ENCODE measurements at regions not wholly inside any gene's neighbourhood (a gene's known extent, or its start where the extent isn't known, plus 50 kb on each side); places are given as distances from the start of the nearest gene placed in this dataset.

- CTCF ChIA-PET = no interaction called here
Observed at GRCh38 chr1:94323311-94324177, 86.2 kb upstream of the ARHGAP29 start.

DNA sequence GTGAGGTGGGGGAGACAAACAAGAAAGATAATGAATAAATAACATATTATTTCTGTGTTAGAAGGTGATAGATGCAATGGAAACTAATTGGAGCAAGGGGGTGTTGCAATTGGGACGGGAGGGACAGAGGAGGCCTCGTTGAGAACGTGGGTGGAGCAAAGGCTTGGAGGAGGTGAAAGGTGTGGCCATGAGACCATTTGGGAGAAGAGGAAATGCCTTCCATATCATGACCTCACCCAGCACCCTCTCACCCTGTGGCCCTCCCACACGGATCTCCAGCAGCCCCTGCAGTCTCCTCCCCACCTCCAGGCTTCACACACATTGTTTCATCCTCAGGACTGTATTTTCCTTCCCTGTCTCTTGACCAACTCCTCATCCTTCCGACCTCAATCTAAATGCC, 85.3 kb upstream of the ARHGAP29 start:
- ChIA-PET POLR2A (no interaction called here), CTCF (no interaction called here)
- TF ChIP-seq, protein P1, sequence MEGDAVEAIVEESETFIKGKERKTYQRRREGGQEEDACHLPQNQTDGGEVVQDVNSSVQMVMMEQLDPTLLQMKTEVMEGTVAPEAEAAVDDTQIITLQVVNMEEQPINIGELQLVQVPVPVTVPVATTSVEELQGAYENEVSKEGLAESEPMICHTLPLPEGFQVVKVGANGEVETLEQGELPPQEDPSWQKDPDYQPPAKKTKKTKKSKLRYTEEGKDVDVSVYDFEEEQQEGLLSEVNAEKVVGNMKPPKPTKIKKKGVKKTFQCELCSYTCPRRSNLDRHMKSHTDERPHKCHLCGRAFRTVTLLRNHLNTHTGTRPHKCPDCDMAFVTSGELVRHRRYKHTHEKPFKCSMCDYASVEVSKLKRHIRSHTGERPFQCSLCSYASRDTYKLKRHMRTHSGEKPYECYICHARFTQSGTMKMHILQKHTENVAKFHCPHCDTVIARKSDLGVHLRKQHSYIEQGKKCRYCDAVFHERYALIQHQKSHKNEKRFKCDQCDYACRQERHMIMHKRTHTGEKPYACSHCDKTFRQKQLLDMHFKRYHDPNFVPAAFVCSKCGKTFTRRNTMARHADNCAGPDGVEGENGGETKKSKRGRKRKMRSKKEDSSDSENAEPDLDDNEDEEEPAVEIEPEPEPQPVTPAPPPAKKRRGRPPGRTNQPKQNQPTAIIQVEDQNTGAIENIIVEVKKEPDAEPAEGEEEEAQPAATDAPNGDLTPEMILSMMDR (IDR thresholded peaks at IDR 0.05) = no peak
- Mint-ChIP-seq H3K36me3 (ENCODE audit: low read depth) (no peaks in the 10 kb centered on the region), H3K9me3 (no peaks in the 10 kb centered on the region), H3K4me3 (no peak overlapping the region), H3K27me3 (peaks cover 13% of the 10 kb centered on the region), H3K27ac (no peak overlapping the region), H3K4me1 (ENCODE audit: low read depth) (no peaks in the 10 kb centered on the region)
- ATAC-seq (no peak), DNase-seq (no peak)
- intact Hi-C loops (cut with micrococcal nuclease) = no loop called here

More at GRCh38 chr1:94323311-94324177, 86.2 kb upstream of the ARHGAP29 start:
- Mint-ChIP-seq H3K36me3 (ENCODE audit: low read depth) (no peaks in the 10 kb centered on the region), H3K4me3 (no peak overlapping the region), H3K27ac (no peak overlapping the region), H3K27me3 (peaks cover 19% of the 10 kb centered on the region), H3K4me1 (ENCODE audit: low read depth) (no peaks in the 10 kb centered on the region), H3K9me3 (no peaks in the 10 kb centered on the region)
- POLR2A ChIA-PET = no interaction called here
- no peak for ATAC-seq
- intact Hi-C loops (cut with micrococcal nuclease) = no loop called here
- DNase-seq = no peak
- TF ChIP-seq, protein P1 (IDR thresholded peaks at IDR 0.05) = no peak

DNA sequence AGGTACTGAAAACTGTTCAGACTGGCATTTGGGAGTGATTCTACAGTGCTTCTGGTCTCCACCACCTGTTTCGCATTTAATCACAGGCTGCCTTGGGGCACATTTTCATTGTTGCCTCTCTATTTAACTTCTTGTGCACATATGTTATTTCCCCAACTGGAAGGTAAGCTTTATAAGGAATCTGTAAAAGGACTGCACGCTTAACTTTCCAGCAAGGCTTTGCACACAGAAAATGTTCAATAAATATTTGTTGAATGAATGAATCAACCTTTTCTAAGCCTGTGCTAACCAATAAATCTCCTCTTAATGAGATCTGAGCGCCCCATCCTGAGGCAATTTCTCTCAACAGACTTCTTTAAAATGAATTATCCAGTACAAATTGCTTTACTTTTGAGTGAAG, 84.3 kb upstream of the ARHGAP29 start:
- intact Hi-C loops (cut with micrococcal nuclease) = no loop called here

DNA sequence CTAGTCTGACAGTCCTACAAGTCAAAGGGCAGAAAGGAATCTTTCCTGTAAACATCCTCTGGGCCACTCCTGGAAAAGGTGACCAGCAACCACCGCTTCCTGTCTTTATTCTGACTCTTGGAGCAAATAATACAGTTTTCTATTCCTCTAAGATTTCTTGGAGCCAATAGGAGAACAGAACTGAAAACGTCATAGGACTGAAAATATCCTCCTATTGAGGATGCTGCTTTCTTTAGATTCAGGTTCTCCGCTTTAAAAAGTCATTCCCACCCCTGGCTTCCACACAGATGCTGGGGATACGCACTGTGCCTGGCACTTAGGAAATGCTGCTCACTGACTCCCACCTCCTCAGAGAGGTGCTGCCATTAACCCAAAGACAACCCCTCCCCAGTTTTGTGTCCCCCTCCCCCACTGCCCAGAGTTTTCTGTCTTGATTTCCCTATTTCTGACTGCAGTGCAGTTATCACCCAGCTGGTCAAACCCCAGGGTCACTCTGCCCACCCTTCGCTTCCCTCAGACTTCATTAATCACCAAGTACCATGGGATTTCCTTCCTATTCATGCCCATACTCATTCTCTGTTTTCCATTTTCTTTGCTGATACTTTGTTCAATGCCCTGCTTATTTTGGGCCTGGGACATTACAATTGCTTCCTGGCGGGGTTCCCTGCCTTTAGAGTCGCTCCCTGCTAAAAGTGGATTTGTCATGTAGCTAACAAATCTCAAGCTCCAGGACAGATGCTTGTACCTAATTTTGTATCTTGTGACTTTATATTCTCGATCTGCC, 82.1 kb upstream of the ARHGAP29 start:
- no peak for ATAC-seq
- Mint-ChIP-seq H3K4me3 (no peak overlapping the region), H3K4me1 (ENCODE audit: low read depth) (no peaks in the 10 kb centered on the region), H3K27me3 (peaks cover 5% of the 10 kb centered on the region), H3K27ac (no peak overlapping the region), H3K9me3 (no peaks in the 10 kb centered on the region), H3K36me3 (ENCODE audit: low read depth) (no peaks in the 10 kb centered on the region)
- DNase-seq = no peak
- POLR2A ChIA-PET = no interaction called here
- intact Hi-C loops (cut with micrococcal nuclease) = no loop called here
- TF ChIP-seq, protein P1 (IDR thresholded peaks at IDR 0.05) = no peak
- CTCF ChIA-PET = no interaction called here

More for the DNA sequence above, 84.3 kb upstream of the ARHGAP29 start:
- Mint-ChIP-seq H3K27me3 (peaks cover 7% of the 10 kb centered on the region), H3K36me3 (ENCODE audit: low read depth) (no peaks in the 10 kb centered on the region), H3K27ac (no peak overlapping the region), H3K9me3 (no peaks in the 10 kb centered on the region), H3K4me3 (no peak overlapping the region), H3K4me1 (ENCODE audit: low read depth) (no peaks in the 10 kb centered on the region)
- ChIA-PET CTCF (no interaction called here), POLR2A (no interaction called here)
- TF ChIP-seq, protein P1 (IDR thresholded peaks at IDR 0.05) = no peak
- no peak for ATAC-seq
- no peak for DNase-seq

GRCh38 chr1:94318505-94319030, 81.2 kb upstream of the ARHGAP29 start:
- no peaks in the 10 kb centered on the region for H3K4me1 Mint-ChIP-seq (ENCODE audit: low read depth)
- H3K27me3 Mint-ChIP-seq = peaks cover 5% of the 10 kb centered on the region
- TF ChIP-seq, protein P1 (IDR thresholded peaks at IDR 0.05) = no peak
- no peaks in the 10 kb centered on the region for H3K36me3 Mint-ChIP-seq (ENCODE audit: low read depth)
- DNase-seq (no peak), ATAC-seq (no peak)
- ChIA-PET POLR2A (no interaction called here), CTCF (no interaction called here)
- H3K9me3 Mint-ChIP-seq = no peaks in the 10 kb centered on the region
- intact Hi-C loops (cut with micrococcal nuclease) = no loop called here
- no peak overlapping the region for H3K4me3 Mint-ChIP-seq
- no peak overlapping the region for H3K27ac Mint-ChIP-seq

All from activated CD8-positive, alpha-beta T cell treated with anti-CD3 and anti-CD28 coated beads for 36 hours (primary cell).